ENCODE measurements at regions not wholly inside any gene's neighbourhood (a gene's known extent, or its start where the extent isn't known, plus 50 kb on each side); places are given as distances from the start of the nearest gene placed in this dataset.
"Not testable (repeated sequence)": the region's sequence is repeated elsewhere in the genome, so short reads cannot be mapped to it uniquely, and the experiment has no call there.

GRCh38 chr22:25397616-25398015 lies 166.9 kb upstream of the GRK3 start:
- no peak for DNase-seq

- DNase-seq: not testable (repeated sequence)
Measured at GRCh38 chr22:25398591-25399062, 165.8 kb upstream of the GRK3 start.

GRCh38 chr22:25399649-25400151 lies 164.8 kb upstream of the GRK3 start:
- no peak for DNase-seq

- DNase-seq: no peak
Measured at GRCh38 chr22:25402160-25402500, 162.3 kb upstream of the GRK3 start.

- DNase-seq: no peak
Measured at GRCh38 chr22:25402501-25403283, 161.8 kb upstream of the GRK3 start.

- no peak for DNase-seq
Measured at GRCh38 chr22:25403284-25403810, 161.1 kb upstream of the GRK3 start.

GRCh38 chr22:25403811-25404471 lies 160.5 kb upstream of the GRK3 start:
- DNase-seq: no peak

- DNase-seq: no peak
Measured at GRCh38 chr22:25404556-25404927, 159.9 kb upstream of the GRK3 start.

- no peak for DNase-seq
Measured at GRCh38 chr22:25404928-25405816, 159.3 kb upstream of the GRK3 start.

GRCh38 chr22:25405841-25406509 lies 158.5 kb upstream of the GRK3 start:
- DNase-seq: no peak

GRCh38 chr22:25406510-25407210 lies 157.8 kb upstream of the GRK3 start:
- DNase-seq: no peak

- no peak for DNase-seq
Measured at GRCh38 chr22:25407226-25407858, 157.1 kb upstream of the GRK3 start.

GRCh38 chr22:25407859-25408229 lies 156.6 kb upstream of the GRK3 start:
- DNase-seq: no peak

- no peak for DNase-seq
Measured at GRCh38 chr22:25409240-25409639, 155.2 kb upstream of the GRK3 start.

GRCh38 chr22:25410849-25411248 lies 153.6 kb upstream of the GRK3 start:
- DNase-seq: no peak

GRCh38 chr22:25413620-25414019 lies 150.9 kb upstream of the GRK3 start:
- DNase-seq: no peak

GRCh38 chr22:25415731-25416130 lies 148.7 kb upstream of the GRK3 start:
- not testable (repeated sequence) for DNase-seq

- not testable (repeated sequence) for DNase-seq
Measured at GRCh38 chr22:25417826-25418225, 146.6 kb upstream of the GRK3 start.

- DNase-seq: peak; percentile 30
Measured at GRCh38 chr22:25419247-25420113, 145.0 kb upstream of the GRK3 start.

- not testable (repeated sequence) for DNase-seq
Measured at GRCh38 chr22:25420114-25420441, 144.4 kb upstream of the GRK3 start.

All from NCI-H748 treated with DMSO at 0.1 percent for 48 hours (cell line).